ENCODE measurements at regions not wholly inside any gene's neighbourhood (a gene's known extent, or its start where the extent isn't known, plus 50 kb on each side); places are given as distances from the start of the nearest gene placed in this dataset.

- no peak for TF ChIP-seq CTCF (conservative IDR thresholded peaks at IDR 0.05)
- H3K4me1 ChIP-seq (ENCODE audit: control insufficient read depth, insufficient read depth, low read length), result no peaks in the 10 kb centered on the region
- no peak for DNase-seq
- H3K27me3 ChIP-seq (ENCODE audit: control insufficient read depth, insufficient read depth, low read length, poor library complexity, severe bottlenecking), result no peaks in the 10 kb centered on the region
- no peaks in the 10 kb centered on the region for H3K27me3 Mint-ChIP-seq (ENCODE audit: insufficient read depth)
- H3K4me3 ChIP-seq (ENCODE audit: low read length), result no peak overlapping the region
- peaks cover 4% of the 10 kb centered on the region for H3K9me3 ChIP-seq (ENCODE audit: control insufficient read depth, low read length)
- no peaks in the 10 kb centered on the region for H3K36me3 ChIP-seq (ENCODE audit: control insufficient read depth, insufficient read depth, low read length)
- no peaks in the 10 kb centered on the region for H3K9me3 Mint-ChIP-seq
- no peaks in the 10 kb centered on the region for H3K36me3 Mint-ChIP-seq (ENCODE audit: low read depth)
- H3K27ac ChIP-seq (ENCODE audit: low read depth, low read length), result no peak overlapping the region
- H3K4me3 Mint-ChIP-seq, result no peak overlapping the region
- H3K27ac Mint-ChIP-seq, result no peak overlapping the region
- H3K9ac ChIP-seq (ENCODE audit: extremely low read depth, low read length, poor library complexity, severe bottlenecking), result no peak overlapping the region
- WGBS, 2 experiments (ENCODE audit: insufficient coverage in 1 of 2, insufficient read length in 1 of 2), result 91 to 94% methylated on average over 7 to 11 of the region's 11 CpGs
- H3K4me1 Mint-ChIP-seq, result no peaks in the 10 kb centered on the region
Observed at GRCh38 chr6:102389994-102390393, 996.5 kb downstream of the GRIK2 start.

GRCh38 chr6:102387326-102388033, 994.0 kb downstream of the GRIK2 start:
- no peak overlapping the region for H3K27ac ChIP-seq (ENCODE audit: low read depth, low read length)

DNA sequence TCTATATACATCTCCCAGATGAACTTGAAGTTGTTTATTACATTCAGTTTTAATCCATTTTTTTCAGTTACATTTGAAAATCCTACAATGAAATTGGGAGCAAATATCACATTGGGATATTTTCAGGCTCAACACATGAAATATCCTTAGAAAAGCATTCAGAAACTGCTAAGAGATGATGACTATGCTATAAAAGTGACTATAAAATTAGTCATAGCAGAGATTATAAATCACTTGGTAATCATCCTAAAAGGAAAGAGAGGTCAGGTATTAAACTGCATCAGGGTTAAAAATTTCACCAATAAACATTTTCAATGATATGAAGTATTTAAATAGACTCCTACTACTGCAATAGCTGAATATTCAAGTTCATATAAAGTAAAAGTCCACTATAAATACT, 987.7 kb downstream of the GRIK2 start:
- Mint-ChIP-seq H3K9me3 (no peaks in the 10 kb centered on the region), H3K4me1 (no peaks in the 10 kb centered on the region), H3K27me3 (ENCODE audit: insufficient read depth) (no peaks in the 10 kb centered on the region), H3K27ac (no peak overlapping the region), H3K36me3 (ENCODE audit: low read depth) (no peaks in the 10 kb centered on the region), H3K4me3 (no peak overlapping the region)
- H3K27ac ChIP-seq (ENCODE audit: low read depth, low read length), result no peak overlapping the region
- H3K27me3 ChIP-seq (ENCODE audit: control insufficient read depth, insufficient read depth, low read length, poor library complexity, severe bottlenecking), result no peaks in the 10 kb centered on the region
- DNase-seq, result no peak
- H3K4me1 ChIP-seq (ENCODE audit: control insufficient read depth, insufficient read depth, low read length), result no peaks in the 10 kb centered on the region
- TF ChIP-seq CTCF (conservative IDR thresholded peaks at IDR 0.05), result no peak
- H3K9ac ChIP-seq (ENCODE audit: extremely low read depth, low read length, poor library complexity, severe bottlenecking), result no peak overlapping the region
- H3K36me3 ChIP-seq (ENCODE audit: control insufficient read depth, insufficient read depth, low read length), result no peaks in the 10 kb centered on the region
- H3K9me3 ChIP-seq (ENCODE audit: control insufficient read depth, low read length), result no peaks in the 10 kb centered on the region
- H3K4me3 ChIP-seq (ENCODE audit: low read length), result no peak overlapping the region

More at GRCh38 chr6:102387326-102388033, 994.0 kb downstream of the GRIK2 start:
- no peaks in the 10 kb centered on the region for H3K4me1 Mint-ChIP-seq
- H3K36me3 ChIP-seq (ENCODE audit: control insufficient read depth, insufficient read depth, low read length), result no peaks in the 10 kb centered on the region
- DNase-seq, result no peak
- TF ChIP-seq CTCF (conservative IDR thresholded peaks at IDR 0.05), result no peak
- no peak overlapping the region for H3K9ac ChIP-seq (ENCODE audit: extremely low read depth, low read length, poor library complexity, severe bottlenecking)
- no peaks in the 10 kb centered on the region for H3K9me3 Mint-ChIP-seq
- H3K4me3 Mint-ChIP-seq, result no peak overlapping the region
- no peak overlapping the region for H3K27ac Mint-ChIP-seq
- H3K27me3 Mint-ChIP-seq (ENCODE audit: insufficient read depth), result no peaks in the 10 kb centered on the region
- H3K27me3 ChIP-seq (ENCODE audit: control insufficient read depth, insufficient read depth, low read length, poor library complexity, severe bottlenecking), result no peaks in the 10 kb centered on the region
- H3K9me3 ChIP-seq (ENCODE audit: control insufficient read depth, low read length), result no peaks in the 10 kb centered on the region
- no peaks in the 10 kb centered on the region for H3K4me1 ChIP-seq (ENCODE audit: control insufficient read depth, insufficient read depth, low read length)
- H3K36me3 Mint-ChIP-seq (ENCODE audit: low read depth), result no peaks in the 10 kb centered on the region
- 95 to 100% methylated on average over 1 to 2 of the region's 2 CpGs for WGBS, 2 experiments (ENCODE audit: insufficient coverage in 1 of 2, insufficient read length in 1 of 2)
- no peak overlapping the region for H3K4me3 ChIP-seq (ENCODE audit: low read length)
